ENCODE measurements at regions not wholly inside any gene's neighbourhood (a gene's known extent, or its start where the extent isn't known, plus 50 kb on each side); places are given as distances from the start of the nearest gene placed in this dataset.
A peak's percentile ranks its signal among the peaks of the same experiment; 100 is the strongest.

GRCh38 chr20:24077145-24077544, 88.6 kb upstream of the GGTLC1 start:
- DNase-seq: no peak
- no peaks in the 10 kb centered on the region for H3K4me1 Mint-ChIP-seq

GRCh38 chr20:24070679-24071078, 82.1 kb upstream of the GGTLC1 start:
- DNase-seq: no peak
- no peak overlapping the region for H3K4me3 Mint-ChIP-seq
- peaks cover 9 to 10% of the 10 kb centered on the region in 2 donors for H3K4me1 Mint-ChIP-seq
- H3K27ac Mint-ChIP-seq: no peak overlapping the region
- H3K36me3 Mint-ChIP-seq: peaks cover 11 to 29% (median 17%) of the 10 kb centered on the region in 3 donors
- H3K9me3 Mint-ChIP-seq: peaks cover 13 to 20% (median 16%) of the 10 kb centered on the region in 6 donors
- H3K27me3 Mint-ChIP-seq (ENCODE audit: low read depth in 3 of 3): peaks cover 0 to 5% (median 5%) of the 10 kb centered on the region in 3 donors

More at GRCh38 chr20:24077145-24077544, 88.6 kb upstream of the GGTLC1 start:
- Mint-ChIP-seq H3K27me3 (ENCODE audit: low read depth in 3 of 3) (peaks cover 2% of the 10 kb centered on the region in 3 donors), H3K36me3 (peaks cover 0 to 16% (median 0%) of the 10 kb centered on the region in 3 donors), H3K4me3 (no peak overlapping the region), H3K27ac (peak overlapping the region in 1 of 6 donors; percentile 8), H3K9me3 (no peaks in the 10 kb centered on the region)

- peak overlapping the region; percentile 1 to 74 (median 66) for H3K4me3 Mint-ChIP-seq
- H3K36me3 Mint-ChIP-seq: peaks cover 9 to 20% (median 11%) of the 10 kb centered on the region in 3 donors
These were observed 77.6 kb upstream of the GGTLC1 start for GRCh38 chr20:24066076-24066700.

GRCh38 chr20:24064915-24065314, 76.3 kb upstream of the GGTLC1 start:
- DNase-seq: no peak
- Mint-ChIP-seq H3K9me3 (peaks cover 0 to 7% (median 4%) of the 10 kb centered on the region in 6 donors), H3K4me1 (peaks cover 11 to 17% of the 10 kb centered on the region in 2 donors), H3K36me3 (peaks cover 0 to 10% (median 4%) of the 10 kb centered on the region in 3 donors), H3K4me3 (no peak overlapping the region), H3K27me3 (ENCODE audit: low read depth in 3 of 3) (peaks cover 0 to 2% (median 0%) of the 10 kb centered on the region in 3 donors), H3K27ac (peak overlapping the region in 1 of 6 donors; percentile 7)

More at GRCh38 chr20:24066076-24066700, 77.6 kb upstream of the GGTLC1 start:
- peak; percentile 10 to 25 (median 17) for DNase-seq
- Mint-ChIP-seq H3K9me3 (peaks cover 8 to 16% (median 11%) of the 10 kb centered on the region in 6 donors), H3K27me3 (ENCODE audit: low read depth in 3 of 3) (peaks cover 0 to 5% (median 3%) of the 10 kb centered on the region in 3 donors), H3K4me1 (peaks cover 11 to 17% of the 10 kb centered on the region in 2 donors), H3K27ac (peak overlapping the region in 5 of 6 donors; percentile 16 to 62 (median 37))

- Mint-ChIP-seq H3K27ac (peak overlapping the region in 1 of 6 donors; percentile 14), H3K4me1 (peaks cover 11 to 17% of the 10 kb centered on the region in 2 donors), H3K36me3 (peaks cover 0 to 6% (median 4%) of the 10 kb centered on the region in 3 donors), H3K9me3 (peaks cover 0 to 3% (median 1%) of the 10 kb centered on the region in 6 donors), H3K4me3 (no peak overlapping the region), H3K27me3 (ENCODE audit: low read depth in 3 of 3) (peaks cover 0 to 2% (median 0%) of the 10 kb centered on the region in 3 donors)
- no peak for DNase-seq
These were observed 75.5 kb upstream of the GGTLC1 start for GRCh38 chr20:24064092-24064491.

- Mint-ChIP-seq H3K27ac (no peak overlapping the region), H3K27me3 (ENCODE audit: low read depth in 3 of 3) (peaks cover 0 to 2% (median 0%) of the 10 kb centered on the region in 3 donors)
- no peak for DNase-seq
These were observed 74.5 kb upstream of the GGTLC1 start for GRCh38 chr20:24063100-24063499.

GRCh38 chr20:24060851-24061590, 72.4 kb upstream of the GGTLC1 start:
- no peak overlapping the region for H3K4me3 Mint-ChIP-seq
- H3K4me1 Mint-ChIP-seq: peaks cover 5 to 11% of the 10 kb centered on the region in 2 donors
- H3K27ac Mint-ChIP-seq: no peak overlapping the region
- DNase-seq: no peak
- H3K9me3 Mint-ChIP-seq: no peaks in the 10 kb centered on the region
- no peaks in the 10 kb centered on the region for H3K27me3 Mint-ChIP-seq (ENCODE audit: low read depth in 3 of 3)
- no peaks in the 10 kb centered on the region for H3K36me3 Mint-ChIP-seq

More at GRCh38 chr20:24063100-24063499, 74.5 kb upstream of the GGTLC1 start:
- no peaks in the 10 kb centered on the region for H3K36me3 Mint-ChIP-seq
- peaks cover 11 to 17% of the 10 kb centered on the region in 2 donors for H3K4me1 Mint-ChIP-seq
- no peak overlapping the region for H3K4me3 Mint-ChIP-seq
- H3K9me3 Mint-ChIP-seq: peaks cover 0 to 1% (median 0%) of the 10 kb centered on the region in 6 donors

GRCh38 chr20:24059174-24059573, 70.6 kb upstream of the GGTLC1 start:
- Mint-ChIP-seq H3K27me3 (ENCODE audit: low read depth in 3 of 3) (peaks cover 0 to 2% (median 0%) of the 10 kb centered on the region in 3 donors), H3K36me3 (no peaks in the 10 kb centered on the region), H3K9me3 (no peaks in the 10 kb centered on the region), H3K27ac (no peak overlapping the region), H3K4me3 (no peak overlapping the region), H3K4me1 (peaks cover 0 to 4% of the 10 kb centered on the region in 2 donors)
- DNase-seq: no peak

GRCh38 chr20:24056491-24056890, 67.9 kb upstream of the GGTLC1 start:
- DNase-seq: no peak
- Mint-ChIP-seq H3K36me3 (no peaks in the 10 kb centered on the region), H3K27ac (peak overlapping the region in 1 of 6 donors; percentile 33)

GRCh38 chr20:24052599-24053275, 64.2 kb upstream of the GGTLC1 start:
- H3K27ac Mint-ChIP-seq: peak overlapping the region in 1 of 6 donors; percentile 31
- H3K9me3 Mint-ChIP-seq: no peaks in the 10 kb centered on the region
- no peak for DNase-seq
- peaks cover 0 to 7% (median 5%) of the 10 kb centered on the region in 3 donors for H3K27me3 Mint-ChIP-seq (ENCODE audit: low read depth in 3 of 3)
- H3K4me3 Mint-ChIP-seq: no peak overlapping the region
- no peaks in the 10 kb centered on the region for H3K36me3 Mint-ChIP-seq
- H3K4me1 Mint-ChIP-seq: no peaks in the 10 kb centered on the region

More at GRCh38 chr20:24056491-24056890, 67.9 kb upstream of the GGTLC1 start:
- H3K27me3 Mint-ChIP-seq (ENCODE audit: low read depth in 3 of 3): peaks cover 0 to 4% (median 3%) of the 10 kb centered on the region in 3 donors
- H3K4me1 Mint-ChIP-seq: no peaks in the 10 kb centered on the region
- no peaks in the 10 kb centered on the region for H3K9me3 Mint-ChIP-seq
- no peak overlapping the region for H3K4me3 Mint-ChIP-seq

- peaks cover 5 to 7% of the 10 kb centered on the region in 2 donors for H3K4me1 Mint-ChIP-seq
- no peaks in the 10 kb centered on the region for H3K36me3 Mint-ChIP-seq
- DNase-seq: no peak
- no peak overlapping the region for H3K4me3 Mint-ChIP-seq
- H3K27me3 Mint-ChIP-seq (ENCODE audit: low read depth in 3 of 3): peaks cover 3 to 7% (median 5%) of the 10 kb centered on the region in 3 donors
- H3K9me3 Mint-ChIP-seq: no peaks in the 10 kb centered on the region
- H3K27ac Mint-ChIP-seq: peak overlapping the region in 4 of 6 donors; percentile 45 to 81 (median 64)
These were observed 62.6 kb upstream of the GGTLC1 start for GRCh38 chr20:24051160-24051559.

GRCh38 chr20:24050119-24050518, 61.5 kb upstream of the GGTLC1 start:
- H3K36me3 Mint-ChIP-seq: no peaks in the 10 kb centered on the region
- H3K4me3 Mint-ChIP-seq: no peak overlapping the region
- H3K27me3 Mint-ChIP-seq (ENCODE audit: low read depth in 3 of 3): peaks cover 3 to 7% (median 5%) of the 10 kb centered on the region in 3 donors
- peak overlapping the region in 1 of 6 donors; percentile 45 for H3K27ac Mint-ChIP-seq
- peaks cover 15 to 17% of the 10 kb centered on the region in 2 donors for H3K4me1 Mint-ChIP-seq
- no peaks in the 10 kb centered on the region for H3K9me3 Mint-ChIP-seq
- DNase-seq: no peak

- H3K27ac Mint-ChIP-seq: peak overlapping the region in 2 of 6 donors; percentile 16 to 39
- H3K36me3 Mint-ChIP-seq: no peaks in the 10 kb centered on the region
- no peaks in the 10 kb centered on the region for H3K9me3 Mint-ChIP-seq
- peaks cover 3 to 5% (median 5%) of the 10 kb centered on the region in 3 donors for H3K27me3 Mint-ChIP-seq (ENCODE audit: low read depth in 3 of 3)
- no peak for DNase-seq
- peaks cover 15 to 18% of the 10 kb centered on the region in 2 donors for H3K4me1 Mint-ChIP-seq
- no peak overlapping the region for H3K4me3 Mint-ChIP-seq
These were observed 60.5 kb upstream of the GGTLC1 start for GRCh38 chr20:24049081-24049480.
